Suprapubic skin (tissue), 4 donors: ENCODE measurements at regions not wholly inside any gene's neighbourhood (a gene's known extent, or its start where the extent isn't known, plus 50 kb on each side); places are given as distances from the start of the nearest gene placed in this dataset.
"Not testable (repeated sequence)": the region's sequence is repeated elsewhere in the genome, so short reads cannot be mapped to it uniquely, and the experiment has no call there.

ENCODE experiments used
- DNase-seq, 2 donors: peaks; one replicate each; pipeline ENCODE4 v3.0.0-alpha.2; 2019; ENCODE audit warnings: low spot score in 2 of 2
- H3K27ac ChIP-seq: fragments of 200-600 bp; sonication (generic); one replicate; pipeline ENCODE4 v1.5.1; 2019
- H3K27me3 ChIP-seq: fragments of 200-600 bp; sonication (generic); one replicate; pipeline ENCODE4 v1.5.1; 2019
- H3K36me3 ChIP-seq: fragments of 200-600 bp; sonication (generic); one replicate; pipeline ENCODE4 v1.5.1; 2019
- H3K4me1 ChIP-seq: fragments of 200-600 bp; sonication (generic); one replicate; pipeline ENCODE4 v1.5.1; 2019
- H3K4me3 ChIP-seq: fragments of 200-600 bp; sonication (generic); one replicate; pipeline ENCODE4 v1.5.1; 2019; ENCODE audit warnings: mild to moderate bottlenecking
- H3K9me3 ChIP-seq: fragments of 200-600 bp; sonication (generic); one replicate; pipeline ENCODE4 v1.5.1; 2019
- EP300 ChIP-seq: sonication (generic); formaldehyde crosslinking; IDR thresholded peaks from one replicate; pipeline ENCODE4 v1.6.1; 2017; ENCODE audit warnings: antibody characterized with exemption
- POLR2A ChIP-seq, 2 donors: fragments of 450-650 bp; IDR thresholded peaks; one replicate each; pipeline ENCODE4 v1.6.1; 2017; ENCODE audit warnings: antibody characterized with exemption in 2 of 2, mild to moderate bottlenecking in 2 of 2, moderate library complexity in 2 of 2
- POLR2AphosphoS5 ChIP-seq, 3 donors: sonication (generic); formaldehyde crosslinking; IDR thresholded peaks; one replicate each; pipeline ENCODE4 v1.6.1; 2017; ENCODE audit warnings: antibody characterized with exemption in 3 of 3
- WGBS: methylation state at CpG from one replicate; pipeline ENCODE4 v1.1.5; 2018; 5-methylcytosine and 5-hydroxymethylcytosine counted together
- TF ChIP-seq, protein P1 (sequence below), 2 donors: fragments of 200-600 bp in 1 of 2; fragments of 450-650 bp in 1 of 2; sonication (generic) in 1 of 2; IDR thresholded peaks; one replicate each; pipeline ENCODE4 v1.5.1; 2016 to 2019; ENCODE audit warnings: antibody characterized with exemption in 2 of 2, mild to moderate bottlenecking in 1 of 2, moderate library complexity in 1 of 2

DNA sequence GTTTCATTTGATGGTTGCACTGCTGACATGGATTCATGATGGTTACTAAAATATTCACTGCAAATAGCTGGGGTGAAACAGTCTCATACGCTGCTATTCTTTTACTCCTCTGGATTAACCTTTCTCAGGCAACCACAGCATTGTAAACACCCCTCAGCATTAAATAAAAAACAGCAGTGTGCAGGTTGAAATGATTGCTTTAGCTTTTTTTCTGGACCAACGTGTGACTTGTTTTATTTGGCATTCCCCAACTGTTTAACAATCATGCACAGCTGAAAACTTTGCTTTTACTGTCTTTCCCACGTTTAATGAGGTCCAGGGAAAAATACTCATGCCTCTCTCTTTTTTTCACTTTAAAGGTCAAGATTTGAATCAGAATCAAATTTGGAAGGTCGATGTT is 490.8 kb downstream of the RAPGEF2 start:
- H3K4me3 ChIP-seq = no peak overlapping the region
- no peaks in the 10 kb centered on the region for H3K27me3 ChIP-seq
- H3K27ac ChIP-seq = no peak overlapping the region
- H3K4me1 ChIP-seq = no peaks in the 10 kb centered on the region
- DNase-seq = no peak
- no peaks in the 10 kb centered on the region for H3K9me3 ChIP-seq
- WGBS = 43% methylated on average over 4 of the region's 4 CpGs
- H3K36me3 ChIP-seq = no peaks in the 10 kb centered on the region
- no peak for TF ChIP-seq EP300
- no peak for TF ChIP-seq POLR2AphosphoS5 (IDR thresholded peaks at IDR 0.05)
- TF ChIP-seq POLR2A (IDR thresholded peaks at IDR 0.05) = no peak
- TF ChIP-seq, protein P1, sequence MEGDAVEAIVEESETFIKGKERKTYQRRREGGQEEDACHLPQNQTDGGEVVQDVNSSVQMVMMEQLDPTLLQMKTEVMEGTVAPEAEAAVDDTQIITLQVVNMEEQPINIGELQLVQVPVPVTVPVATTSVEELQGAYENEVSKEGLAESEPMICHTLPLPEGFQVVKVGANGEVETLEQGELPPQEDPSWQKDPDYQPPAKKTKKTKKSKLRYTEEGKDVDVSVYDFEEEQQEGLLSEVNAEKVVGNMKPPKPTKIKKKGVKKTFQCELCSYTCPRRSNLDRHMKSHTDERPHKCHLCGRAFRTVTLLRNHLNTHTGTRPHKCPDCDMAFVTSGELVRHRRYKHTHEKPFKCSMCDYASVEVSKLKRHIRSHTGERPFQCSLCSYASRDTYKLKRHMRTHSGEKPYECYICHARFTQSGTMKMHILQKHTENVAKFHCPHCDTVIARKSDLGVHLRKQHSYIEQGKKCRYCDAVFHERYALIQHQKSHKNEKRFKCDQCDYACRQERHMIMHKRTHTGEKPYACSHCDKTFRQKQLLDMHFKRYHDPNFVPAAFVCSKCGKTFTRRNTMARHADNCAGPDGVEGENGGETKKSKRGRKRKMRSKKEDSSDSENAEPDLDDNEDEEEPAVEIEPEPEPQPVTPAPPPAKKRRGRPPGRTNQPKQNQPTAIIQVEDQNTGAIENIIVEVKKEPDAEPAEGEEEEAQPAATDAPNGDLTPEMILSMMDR (IDR thresholded peaks at IDR 0.05) = no peak

DNA sequence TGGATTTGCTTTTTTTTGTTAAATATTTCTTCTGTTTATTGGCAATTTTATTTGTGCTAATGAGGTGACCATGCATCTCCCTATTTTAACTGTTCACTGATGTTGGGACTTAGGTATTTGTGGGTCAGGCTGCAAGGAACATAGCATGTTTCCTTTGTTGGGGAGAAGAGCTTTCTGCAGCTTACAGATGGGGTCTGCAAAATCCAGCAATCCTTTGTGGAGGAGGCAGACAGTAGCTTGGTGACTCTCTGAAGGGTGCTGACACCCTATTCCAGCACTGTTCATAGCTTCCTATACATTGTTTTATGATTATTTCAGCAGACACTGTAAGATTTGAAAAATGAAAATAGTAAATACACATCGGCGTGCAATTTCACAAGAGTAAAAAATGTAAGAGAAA is 491.7 kb downstream of the RAPGEF2 start:
- H3K27ac ChIP-seq = no peak overlapping the region
- no peak for DNase-seq
- 70% methylated on average over 2 of the region's 2 CpGs for WGBS
- H3K9me3 ChIP-seq = no peaks in the 10 kb centered on the region
- TF ChIP-seq POLR2A (IDR thresholded peaks at IDR 0.05) = no peak
- no peak for TF ChIP-seq POLR2AphosphoS5 (IDR thresholded peaks at IDR 0.05)
- TF ChIP-seq EP300 = no peak
- TF ChIP-seq, protein P1 (IDR thresholded peaks at IDR 0.05) = no peak
- H3K4me3 ChIP-seq = no peak overlapping the region
- H3K4me1 ChIP-seq = no peaks in the 10 kb centered on the region
- no peaks in the 10 kb centered on the region for H3K27me3 ChIP-seq
- H3K36me3 ChIP-seq = no peaks in the 10 kb centered on the region

DNA sequence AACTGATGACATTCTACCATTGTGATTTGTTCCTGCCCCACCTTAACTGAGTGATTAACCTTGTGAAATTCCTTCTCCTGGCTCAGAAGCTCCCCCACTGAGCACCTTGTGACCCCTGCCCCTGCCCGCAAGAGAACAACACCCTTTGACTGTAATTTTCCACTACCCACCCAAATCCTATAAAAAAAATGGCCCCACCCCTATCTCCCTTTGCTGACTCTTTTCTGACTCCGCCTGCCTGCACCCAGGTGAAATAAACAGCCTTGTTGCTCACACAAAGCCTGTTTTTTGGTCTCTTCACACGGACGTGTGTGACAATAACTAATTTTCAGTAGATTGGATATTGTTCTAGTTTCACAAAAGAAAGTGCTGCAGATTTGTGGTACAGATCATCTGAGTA is 492.2 kb downstream of the RAPGEF2 start:
- H3K27me3 ChIP-seq, DNase-seq, H3K27ac ChIP-seq, H3K9me3 ChIP-seq, H3K4me1 ChIP-seq, H3K4me3 ChIP-seq, H3K36me3 ChIP-seq: not testable (repeated sequence)
- WGBS = 74% methylated on average over 4 of the region's 4 CpGs

DNA sequence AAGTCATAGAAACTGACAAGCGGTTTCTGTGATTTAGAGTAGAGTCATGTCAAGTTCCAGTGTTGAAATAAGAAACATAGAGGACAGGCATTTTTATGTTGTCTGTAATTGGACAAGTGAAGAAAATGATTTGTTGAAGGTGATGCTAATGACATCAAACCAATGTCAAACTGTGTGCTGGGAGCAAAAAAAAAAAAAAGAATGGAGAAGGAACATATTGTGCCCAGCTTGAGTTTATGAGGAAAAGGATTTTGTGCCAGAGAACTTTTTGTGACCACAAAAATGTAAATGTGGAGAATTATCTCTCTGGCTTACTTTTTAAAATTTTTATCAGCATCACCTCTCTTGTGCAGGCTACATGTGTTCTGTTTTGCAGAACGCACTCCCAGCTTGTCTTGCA is 495.7 kb downstream of the RAPGEF2 start:
- WGBS = 69% methylated on average over 2 of the region's 2 CpGs
- Histone ChIP-seq H3K9me3 (no peaks in the 10 kb centered on the region), H3K36me3 (no peaks in the 10 kb centered on the region), H3K4me1 (no peaks in the 10 kb centered on the region), H3K4me3 (no peak overlapping the region), H3K27me3 (no peaks in the 10 kb centered on the region), H3K27ac (no peak overlapping the region)
- TF ChIP-seq POLR2AphosphoS5 (IDR thresholded peaks at IDR 0.05) (no peak), EP300 (no peak), POLR2A (IDR thresholded peaks at IDR 0.05) (no peak)
- TF ChIP-seq, protein P1 (IDR thresholded peaks at IDR 0.05) = no peak
- DNase-seq = no peak

DNA sequence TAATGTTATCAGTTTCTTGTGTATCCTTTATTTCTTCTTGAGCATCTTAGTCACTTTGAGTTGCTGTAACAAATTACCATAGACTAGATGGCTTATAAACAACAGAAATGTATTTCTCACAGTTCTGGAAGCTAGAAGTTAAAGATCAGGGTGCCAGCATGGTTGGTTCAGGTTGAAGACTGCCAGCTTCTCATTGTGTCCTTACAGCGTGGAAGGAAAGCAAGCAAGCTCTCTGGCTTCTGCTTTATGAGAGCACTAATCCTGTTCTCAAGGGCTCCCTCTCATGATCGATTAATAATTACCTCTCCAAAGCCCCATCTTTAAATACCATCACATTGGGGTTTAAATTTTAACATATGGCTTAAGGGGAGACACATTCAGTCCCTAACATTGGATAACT is 497.2 kb downstream of the RAPGEF2 start:
- TF ChIP-seq EP300 (no peak), POLR2AphosphoS5 (IDR thresholded peaks at IDR 0.05) (no peak), POLR2A (IDR thresholded peaks at IDR 0.05) (no peak)
- TF ChIP-seq, protein P1 (IDR thresholded peaks at IDR 0.05) = no peak
- Histone ChIP-seq H3K9me3 (no peaks in the 10 kb centered on the region), H3K4me1 (no peaks in the 10 kb centered on the region), H3K27me3 (no peaks in the 10 kb centered on the region), H3K4me3 (no peak overlapping the region), H3K36me3 (no peaks in the 10 kb centered on the region), H3K27ac (no peak overlapping the region)
- no peak for DNase-seq
- WGBS = 91% methylated on average over 2 of the region's 2 CpGs

DNA sequence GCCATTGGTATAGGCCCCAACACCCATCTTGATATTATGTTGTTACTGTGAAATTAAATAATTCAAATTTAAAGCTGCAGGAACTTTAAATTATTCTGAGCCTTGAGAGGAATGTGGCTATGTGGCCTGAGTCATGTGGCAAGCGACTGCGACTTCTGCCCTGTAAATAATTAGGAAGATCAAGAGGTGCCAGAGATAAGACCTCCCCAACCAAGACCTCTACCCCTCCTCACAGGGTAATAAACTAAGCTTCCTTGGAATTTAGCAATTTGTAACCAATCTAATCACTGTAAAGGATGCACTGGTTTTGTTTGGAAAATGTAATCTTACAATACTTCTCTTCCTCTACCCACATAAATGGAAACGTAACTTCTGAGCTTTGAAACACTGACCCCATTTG is 501.9 kb downstream of the RAPGEF2 start:
- H3K36me3 ChIP-seq = no peaks in the 10 kb centered on the region
- TF ChIP-seq POLR2AphosphoS5 (IDR thresholded peaks at IDR 0.05) (no peak), POLR2A (IDR thresholded peaks at IDR 0.05) (no peak), EP300 (no peak)
- TF ChIP-seq, protein P1 (IDR thresholded peaks at IDR 0.05) = no peak
- no peaks in the 10 kb centered on the region for H3K4me1 ChIP-seq
- H3K27me3 ChIP-seq = no peaks in the 10 kb centered on the region
- 51% methylated on average over 3 of the region's 3 CpGs for WGBS
- H3K9me3 ChIP-seq = peaks cover 3% of the 10 kb centered on the region
- no peak overlapping the region for H3K4me3 ChIP-seq
- H3K27ac ChIP-seq = no peak overlapping the region
- DNase-seq = no peak
